ENCODE measurements at regions not wholly inside any gene's neighbourhood (a gene's known extent, or its start where the extent isn't known, plus 50 kb on each side); places are given as distances from the start of the nearest gene placed in this dataset.

DNA sequence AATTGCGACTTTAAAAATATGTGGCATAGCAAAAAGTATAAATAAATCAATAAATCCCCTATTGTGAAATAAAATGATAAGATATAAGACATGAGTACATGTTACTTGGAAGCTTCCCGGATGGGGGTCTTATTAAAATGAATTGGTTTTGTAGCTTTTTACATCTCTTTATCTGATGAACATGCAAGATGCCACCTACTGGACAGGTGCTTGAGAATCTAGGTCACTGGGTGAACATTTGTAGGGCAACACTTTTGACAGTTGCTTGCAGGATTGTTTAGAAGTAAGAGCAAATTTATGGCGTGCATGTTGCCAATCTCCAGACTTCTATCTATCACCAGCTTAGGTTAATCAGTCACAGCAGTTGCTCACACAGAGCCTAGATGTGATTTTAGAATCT, 362.7 kb upstream of the SUCLG2 start:
- DNase-seq (ENCODE audit: extremely low spot score) = no peak
- no peak for TF ChIP-seq CTCF (IDR thresholded peaks at IDR 0.05; ENCODE audit: control extremely low read depth, extremely low read depth, low read depth, missing control alignments)
- ChIA-PET POLR2A (no interaction called here), CTCF (interaction anchor here (1.5 kb wide), 1 partner anchor 903 kb away, joined by 5 read pairs; no protein-coding TSS in a partner anchor)

GRCh38 chr3:68009900-68010299, 355.5 kb upstream of the SUCLG2 start:
- POLR2A ChIA-PET = no interaction called here

GRCh38 chr3:68007621-68008226, 353.3 kb upstream of the SUCLG2 start:
- no peak for DNase-seq (ENCODE audit: extremely low spot score)
- ChIA-PET CTCF (interaction anchor here (1.2 kb wide), 1 partner anchor 26 kb away, joined by 3 read pairs; no protein-coding TSS in a partner anchor), POLR2A (no interaction called here)
- no peak for TF ChIP-seq CTCF (IDR thresholded peaks at IDR 0.05; ENCODE audit: control extremely low read depth, extremely low read depth, low read depth, missing control alignments)

More at GRCh38 chr3:68009900-68010299, 355.5 kb upstream of the SUCLG2 start:
- CTCF ChIA-PET = interaction anchor here (1.5 kb wide), 1 partner anchor 14 kb away, joined by 5 read pairs; no protein-coding TSS in a partner anchor
- no peak for DNase-seq (ENCODE audit: extremely low spot score)
- TF ChIP-seq CTCF (IDR thresholded peaks at IDR 0.05; ENCODE audit: control extremely low read depth, extremely low read depth, low read depth, missing control alignments) = no peak

- TF ChIP-seq CTCF (IDR thresholded peaks at IDR 0.05; ENCODE audit: control extremely low read depth, extremely low read depth, low read depth, missing control alignments) = no peak
- ChIA-PET POLR2A (no interaction called here), CTCF (no interaction called here)
- no peak for DNase-seq (ENCODE audit: extremely low spot score)
Measured at GRCh38 chr3:68006646-68007045, 352.2 kb upstream of the SUCLG2 start.

DNA sequence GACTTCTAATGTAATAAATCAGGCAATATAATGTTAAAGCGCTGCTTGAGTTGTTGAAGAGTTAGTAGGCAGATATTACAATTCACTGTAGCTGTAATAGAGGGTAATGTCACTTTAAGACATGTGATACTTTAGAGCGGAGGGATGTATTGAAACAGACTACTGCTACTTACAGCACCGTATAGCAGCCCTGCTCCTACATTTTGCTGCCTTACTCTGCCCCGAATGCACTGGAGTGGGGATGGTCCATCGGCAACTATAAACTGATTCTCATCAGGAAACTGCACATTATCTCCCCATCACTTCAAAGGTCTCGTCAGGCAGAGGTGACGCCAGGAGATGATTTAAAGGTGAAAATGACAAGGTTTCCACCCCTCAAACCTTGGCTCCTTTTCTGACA, 349.7 kb upstream of the SUCLG2 start:
- ChIA-PET CTCF (no interaction called here), POLR2A (no interaction called here)
- DNase-seq (ENCODE audit: extremely low spot score) = no peak
- no peak for TF ChIP-seq CTCF (IDR thresholded peaks at IDR 0.05; ENCODE audit: control extremely low read depth, extremely low read depth, low read depth, missing control alignments)

DNA sequence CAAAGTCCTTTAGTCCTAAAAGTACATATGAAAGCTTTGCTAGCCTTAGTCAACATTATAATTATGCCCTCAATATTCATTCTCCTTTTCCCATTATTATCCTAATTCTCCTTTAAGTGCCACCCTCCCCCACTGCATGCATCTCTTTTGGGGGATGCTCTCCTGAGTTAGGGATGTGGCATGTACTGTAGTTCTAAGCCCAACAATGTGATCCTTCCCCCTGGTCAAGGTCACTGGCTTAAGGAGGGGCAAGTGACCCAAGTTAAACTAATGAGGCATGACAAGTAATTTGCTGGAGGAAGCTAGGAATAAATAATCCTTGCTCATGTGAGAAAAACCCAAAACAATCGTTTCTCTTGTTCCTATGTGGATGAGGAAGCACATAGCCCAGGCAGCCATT, 343.9 kb upstream of the SUCLG2 start:
- DNase-seq (ENCODE audit: extremely low spot score) = no peak
- ChIA-PET CTCF (no interaction called here), POLR2A (no interaction called here)
- no peak for TF ChIP-seq CTCF (IDR thresholded peaks at IDR 0.05; ENCODE audit: control extremely low read depth, extremely low read depth, low read depth, missing control alignments)
